WTC11 (cell line): ENCODE measurements at regions not wholly inside any gene's neighbourhood (a gene's known extent, or its start where the extent isn't known, plus 50 kb on each side); places are given as distances from the start of the nearest gene placed in this dataset.

Experiments
- ATAC-seq: fragments of 200-7000 bp; cut with Tn5 transposase; 2 replicates; pipeline ENCODE4 v1.10.0; 2021; ENCODE audit warnings: mild to moderate bottlenecking, moderate library complexity
- CTCF ChIA-PET: fragments of 300-600 bp; sonication (Branson Sonifier 250); formaldehyde crosslinking; loops from one replicate; lab custom pipeline; 2021; ENCODE audit warnings: antibody characterized with exemption; lab: Charles Lee
- POLR2A ChIA-PET: fragments of 350-600 bp; sonication (Branson Sonifier 250); formaldehyde crosslinking; loops from one replicate; lab custom pipeline; 2021; ENCODE audit warnings: antibody characterized with exemption; lab: Charles Lee
- DNase-seq: peaks from one replicate; pipeline ENCODE4 v3.0.0; 2021; ENCODE audit warnings: low spot score
- H3K27ac Mint-ChIP-seq: 2 replicates; pipeline ENCODE4 v1.8.0; 2021; ENCODE audit warnings: mixed read lengths
- H3K27me3 Mint-ChIP-seq: 2 replicates; pipeline ENCODE4 v1.8.0; 2021; ENCODE audit warnings: low read depth, mild to moderate bottlenecking, moderate library complexity, mixed read lengths
- H3K36me3 Mint-ChIP-seq: 2 replicates; pipeline ENCODE4 v1.8.0; 2021; ENCODE audit warnings: mixed read lengths
- H3K4me1 Mint-ChIP-seq: 2 replicates; pipeline ENCODE4 v1.8.0; 2022; ENCODE audit warnings: mixed read lengths
- H3K4me3 Mint-ChIP-seq: 2 replicates; pipeline ENCODE4 v1.8.0; 2021; ENCODE audit warnings: mild to moderate bottlenecking, moderate library complexity, mixed read lengths
- H3K9me3 Mint-ChIP-seq: 2 replicates; pipeline ENCODE4 v1.8.0; 2021; ENCODE audit warnings: mixed read lengths
- CTCF ChIP-seq: fragments of 200-600 bp; IDR thresholded peaks from 2 replicates; pipeline ENCODE4 v1.8.0; 2022; ENCODE audit warnings: antibody characterized with exemption
- ETV6 ChIP-seq: sonication (generic); formaldehyde crosslinking; IDR thresholded peaks from 2 replicates; pipeline ENCODE4 v1.8.1; 2022; ENCODE audit warnings: mild to moderate bottlenecking, missing genetic modification reagents
- FOXP1 ChIP-seq: sonication (generic); formaldehyde crosslinking; IDR thresholded peaks from 2 replicates; pipeline ENCODE4 v1.8.0; 2022; ENCODE audit warnings: missing genetic modification reagents, mild to moderate bottlenecking, moderate library complexity, borderline replicate concordance
- FOXP4 ChIP-seq: sonication (generic); formaldehyde crosslinking; IDR thresholded peaks from 2 replicates; pipeline ENCODE4 v1.8.0; 2022; ENCODE audit warnings: mild to moderate bottlenecking, missing genetic modification reagents
- GTF2I ChIP-seq: fragments of 250-450 bp; sonication (Bioruptor Pico); conservative IDR thresholded peaks from 2 replicates; pipeline ENCODE4 v1.4.0; 2021; ENCODE audit warnings: mild to moderate bottlenecking
- KAT7 ChIP-seq: sonication (generic); formaldehyde crosslinking; IDR thresholded peaks from 2 replicates; pipeline ENCODE4 v1.8.1; 2023; ENCODE audit warnings: missing genetic modification reagents, mild to moderate bottlenecking, borderline replicate concordance
- PREB ChIP-seq: sonication (generic); formaldehyde crosslinking; IDR thresholded peaks from 2 replicates; pipeline ENCODE4 v1.8.1; 2022; ENCODE audit warnings: mild to moderate bottlenecking, missing genetic modification reagents, moderate library complexity, borderline replicate concordance
- RELA ChIP-seq: sonication (generic); formaldehyde crosslinking; IDR thresholded peaks from 2 replicates; pipeline ENCODE4 v1.8.1; 2022; ENCODE audit warnings: missing genetic modification reagents, mild to moderate bottlenecking, borderline replicate concordance
- SMAD4 ChIP-seq: sonication (generic); formaldehyde crosslinking; IDR thresholded peaks from 2 replicates; pipeline ENCODE4 v1.8.0; 2022; ENCODE audit warnings: mild to moderate bottlenecking, missing genetic modification reagents
- SP1 ChIP-seq: sonication (generic); formaldehyde crosslinking; conservative IDR thresholded peaks from 2 replicates; pipeline ENCODE4 v1.8.1; 2022; ENCODE audit warnings: missing genetic modification reagents
- ZNF232 ChIP-seq: sonication (generic); formaldehyde crosslinking; IDR thresholded peaks from 2 replicates; pipeline ENCODE4 v1.8.0; 2022; ENCODE audit warnings: mild to moderate bottlenecking, missing genetic modification reagents
- ZNF263 ChIP-seq: sonication (generic); formaldehyde crosslinking; IDR thresholded peaks from 2 replicates; pipeline ENCODE4 v1.8.1; 2022; ENCODE audit warnings: low read depth, mild to moderate bottlenecking, moderate library complexity, missing genetic modification reagents
- ZNF671 ChIP-seq: fragments of 250-450 bp; sonication (Bioruptor Pico); IDR thresholded peaks from 2 replicates; pipeline ENCODE4 v1.8.0; 2021; ENCODE audit warnings: mild to moderate bottlenecking
- TF ChIP-seq, protein P1 (sequence below): sonication (generic); formaldehyde crosslinking; IDR thresholded peaks from 2 replicates; pipeline ENCODE4 v1.8.1; 2023; ENCODE audit warnings: mild to moderate bottlenecking, missing genetic modification reagents, moderate library complexity
- TF ChIP-seq, protein P2 (sequence below): sonication (generic); formaldehyde crosslinking; IDR thresholded peaks from 2 replicates; pipeline ENCODE4 v1.8.0; 2022; ENCODE audit warnings: missing genetic modification reagents

DNA sequence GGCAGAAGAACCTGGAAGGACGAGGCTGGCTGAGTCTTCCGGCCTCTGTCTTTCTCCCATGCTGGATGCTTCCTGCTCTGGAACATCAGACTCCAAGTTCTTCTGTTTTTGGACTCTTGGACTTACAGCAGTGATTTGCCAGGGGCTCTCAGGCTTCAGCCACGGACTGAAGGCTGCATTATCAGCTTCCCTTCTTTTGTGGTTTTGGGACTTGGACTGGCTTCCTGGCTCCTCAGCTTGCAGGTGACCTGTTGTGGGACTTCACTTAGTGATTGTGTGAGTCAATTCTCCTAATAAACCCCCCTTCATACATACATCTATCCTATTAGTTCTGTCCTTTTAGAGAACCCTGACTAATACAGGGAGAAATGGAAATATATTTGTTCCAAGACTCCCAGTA, 265.8 kb downstream of the PCDH18 start:
- no peak for ATAC-seq
- Mint-ChIP-seq H3K27me3 (no peaks in the 10 kb centered on the region), H3K27ac (no peak overlapping the region), H3K4me3 (no peak overlapping the region), H3K4me1 (peaks cover 14% of the 10 kb centered on the region), H3K9me3 (no peaks in the 10 kb centered on the region), H3K36me3 (no peaks in the 10 kb centered on the region)
- TF ChIP-seq, protein P1, sequence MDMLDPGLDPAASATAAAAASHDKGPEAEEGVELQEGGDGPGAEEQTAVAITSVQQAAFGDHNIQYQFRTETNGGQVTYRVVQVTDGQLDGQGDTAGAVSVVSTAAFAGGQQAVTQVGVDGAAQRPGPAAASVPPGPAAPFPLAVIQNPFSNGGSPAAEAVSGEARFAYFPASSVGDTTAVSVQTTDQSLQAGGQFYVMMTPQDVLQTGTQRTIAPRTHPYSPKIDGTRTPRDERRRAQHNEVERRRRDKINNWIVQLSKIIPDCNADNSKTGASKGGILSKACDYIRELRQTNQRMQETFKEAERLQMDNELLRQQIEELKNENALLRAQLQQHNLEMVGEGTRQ (CRISPR knock-in tag), result no peak
- no peak for TF ChIP-seq CTCF
- no peak for TF ChIP-seq RELA
- no peak for TF ChIP-seq ETV6 (CRISPR knock-in tag)
- TF ChIP-seq GTF2I (CRISPR knock-in tag), result no peak
- no peak for TF ChIP-seq ZNF263 (CRISPR knock-in tag)
- no peak for TF ChIP-seq KAT7
- TF ChIP-seq FOXP4 (CRISPR knock-in tag), result no peak
- TF ChIP-seq ZNF232 (CRISPR knock-in tag), result no peak
- TF ChIP-seq, protein P2, sequence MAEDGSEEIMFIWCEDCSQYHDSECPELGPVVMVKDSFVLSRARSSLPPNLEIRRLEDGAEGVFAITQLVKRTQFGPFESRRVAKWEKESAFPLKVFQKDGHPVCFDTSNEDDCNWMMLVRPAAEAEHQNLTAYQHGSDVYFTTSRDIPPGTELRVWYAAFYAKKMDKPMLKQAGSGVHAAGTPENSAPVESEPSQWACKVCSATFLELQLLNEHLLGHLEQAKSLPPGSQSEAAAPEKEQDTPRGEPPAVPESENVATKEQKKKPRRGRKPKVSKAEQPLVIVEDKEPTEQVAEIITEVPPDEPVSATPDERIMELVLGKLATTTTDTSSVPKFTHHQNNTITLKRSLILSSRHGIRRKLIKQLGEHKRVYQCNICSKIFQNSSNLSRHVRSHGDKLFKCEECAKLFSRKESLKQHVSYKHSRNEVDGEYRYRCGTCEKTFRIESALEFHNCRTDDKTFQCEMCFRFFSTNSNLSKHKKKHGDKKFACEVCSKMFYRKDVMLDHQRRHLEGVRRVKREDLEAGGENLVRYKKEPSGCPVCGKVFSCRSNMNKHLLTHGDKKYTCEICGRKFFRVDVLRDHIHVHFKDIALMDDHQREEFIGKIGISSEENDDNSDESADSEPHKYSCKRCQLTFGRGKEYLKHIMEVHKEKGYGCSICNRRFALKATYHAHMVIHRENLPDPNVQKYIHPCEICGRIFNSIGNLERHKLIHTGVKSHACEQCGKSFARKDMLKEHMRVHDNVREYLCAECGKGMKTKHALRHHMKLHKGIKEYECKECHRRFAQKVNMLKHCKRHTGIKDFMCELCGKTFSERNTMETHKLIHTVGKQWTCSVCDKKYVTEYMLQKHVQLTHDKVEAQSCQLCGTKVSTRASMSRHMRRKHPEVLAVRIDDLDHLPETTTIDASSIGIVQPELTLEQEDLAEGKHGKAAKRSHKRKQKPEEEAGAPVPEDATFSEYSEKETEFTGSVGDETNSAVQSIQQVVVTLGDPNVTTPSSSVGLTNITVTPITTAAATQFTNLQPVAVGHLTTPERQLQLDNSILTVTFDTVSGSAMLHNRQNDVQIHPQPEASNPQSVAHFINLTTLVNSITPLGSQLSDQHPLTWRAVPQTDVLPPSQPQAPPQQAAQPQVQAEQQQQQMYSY (CRISPR knock-in tag), result no peak
- TF ChIP-seq FOXP1 (CRISPR knock-in tag), result no peak
- TF ChIP-seq ZNF671 (CRISPR knock-in tag), result no peak
- DNase-seq, result no peak
- ChIA-PET POLR2A (no interaction called here), CTCF (no interaction called here)

DNA sequence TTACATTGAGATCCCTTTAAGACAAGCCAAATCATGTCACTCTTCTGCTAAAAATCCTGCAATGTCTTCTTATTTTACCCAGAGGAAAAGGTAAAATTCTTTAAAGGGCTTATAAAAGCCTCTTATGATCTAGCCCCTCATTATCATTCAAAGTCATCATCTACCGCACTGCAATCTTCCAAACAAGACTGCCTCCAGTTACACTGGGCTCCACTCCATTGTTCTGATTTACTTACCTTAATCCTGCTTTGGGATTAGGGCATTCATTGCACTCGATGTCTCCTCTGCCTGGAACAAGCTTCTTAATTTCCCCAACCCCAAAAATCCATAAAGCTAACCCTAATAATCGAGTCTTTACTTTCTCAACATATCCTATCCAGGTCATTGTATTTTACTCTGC, 269.1 kb downstream of the PCDH18 start:
- ChIA-PET CTCF (no interaction called here), POLR2A (no interaction called here)
- no peaks in the 10 kb centered on the region for H3K27me3 Mint-ChIP-seq
- no peak overlapping the region for H3K27ac Mint-ChIP-seq
- no peaks in the 10 kb centered on the region for H3K9me3 Mint-ChIP-seq
- no peaks in the 10 kb centered on the region for H3K36me3 Mint-ChIP-seq
- DNase-seq (no peak), ATAC-seq (no peak)
- H3K4me3 Mint-ChIP-seq, result no peak overlapping the region
- H3K4me1 Mint-ChIP-seq, result peaks cover 14% of the 10 kb centered on the region
- no peak for TF ChIP-seq SMAD4 (CRISPR knock-in tag)
- no peak for TF ChIP-seq PREB (CRISPR knock-in tag)
- TF ChIP-seq SP1, result no peak
